ENCODE measurements at regions not wholly inside any gene's neighbourhood (a gene's known extent, or its start where the extent isn't known, plus 50 kb on each side); places are given as distances from the start of the nearest gene placed in this dataset.

DNA sequence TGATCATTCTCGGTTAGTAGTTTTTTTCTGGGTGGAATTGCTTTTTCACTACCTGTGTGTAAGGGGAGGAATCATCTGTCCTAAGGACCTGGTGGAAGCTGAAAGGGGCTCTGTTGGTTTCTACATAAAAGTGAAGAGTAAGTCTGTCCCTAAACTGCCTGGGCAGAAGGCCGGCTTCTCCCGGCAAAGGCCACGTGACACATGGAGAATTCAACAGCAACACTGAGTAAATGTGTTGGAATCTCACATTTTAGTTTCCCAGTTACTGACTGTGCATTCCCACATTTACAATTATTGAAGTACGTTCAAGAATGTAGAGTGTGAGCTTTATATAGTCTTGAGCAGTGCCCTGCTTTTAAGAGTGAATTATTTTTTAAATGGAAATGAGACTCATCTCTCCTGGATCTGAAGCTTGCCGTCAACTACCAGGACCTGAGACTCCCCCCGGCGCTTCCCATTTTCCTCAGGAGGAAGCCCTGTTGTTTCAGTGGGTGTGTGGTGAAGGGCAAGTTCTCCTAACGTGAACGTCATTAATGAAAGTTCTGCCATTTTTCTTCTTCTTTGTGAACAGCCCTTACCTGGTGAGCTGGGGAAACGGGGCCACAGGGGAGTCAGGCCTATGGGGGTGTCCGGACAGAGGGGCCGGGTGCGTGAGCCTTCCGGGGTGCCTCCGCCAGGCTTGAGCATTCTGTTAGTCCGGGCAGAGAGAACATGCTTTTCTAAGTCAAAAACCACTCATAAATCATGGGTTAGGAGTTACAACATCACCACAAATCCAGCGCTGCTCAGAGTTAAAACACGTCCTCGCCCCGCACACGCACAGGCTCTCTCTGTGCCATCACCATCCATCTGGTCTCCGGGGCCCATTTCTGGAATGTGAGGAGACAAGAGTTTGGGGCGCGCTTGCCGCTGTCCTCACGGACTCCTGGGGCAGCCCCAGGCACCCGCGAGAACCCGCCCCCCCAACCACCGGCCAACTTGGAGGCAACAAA lies 56.6 kb upstream of the SMOC2 start:
- DNase-seq (ENCODE audit: low read depth in 2 of 2) = no peak

DNA sequence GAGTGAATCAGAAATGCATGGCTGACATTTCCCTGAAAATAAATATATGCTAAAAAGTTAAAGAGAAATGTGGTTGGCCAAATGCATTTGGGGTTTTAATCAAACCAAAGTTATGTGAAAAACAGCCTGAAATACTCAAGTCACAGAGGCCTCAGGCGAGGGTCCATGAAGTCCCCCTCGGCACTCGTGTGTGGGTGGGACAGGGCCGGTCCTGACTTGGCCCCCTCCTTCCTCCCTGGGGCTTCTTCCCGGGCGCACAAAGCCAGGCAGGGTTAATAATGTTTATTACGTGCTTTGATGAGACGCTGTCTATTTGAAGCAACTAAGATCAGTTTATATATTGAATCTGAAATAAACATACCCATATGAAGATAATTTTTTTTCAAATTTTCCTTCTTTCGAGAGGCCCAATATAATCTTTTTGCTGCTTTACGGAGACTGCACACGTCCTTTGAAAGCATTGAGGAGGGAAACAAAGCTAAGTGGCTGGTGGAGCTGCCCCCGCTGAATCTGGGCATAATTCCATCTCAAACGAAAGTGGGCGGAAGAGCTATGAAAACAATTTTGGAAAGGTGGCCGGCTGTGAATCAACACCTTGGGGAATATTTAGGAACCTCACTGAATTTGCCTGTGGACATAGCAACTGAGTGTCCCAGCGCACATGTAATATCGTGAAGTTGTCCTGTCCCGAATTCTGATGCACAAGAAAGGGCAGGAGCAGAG lies 55.8 kb upstream of the SMOC2 start:
- DNase-seq (ENCODE audit: low read depth in 2 of 2) = no peak

DNA sequence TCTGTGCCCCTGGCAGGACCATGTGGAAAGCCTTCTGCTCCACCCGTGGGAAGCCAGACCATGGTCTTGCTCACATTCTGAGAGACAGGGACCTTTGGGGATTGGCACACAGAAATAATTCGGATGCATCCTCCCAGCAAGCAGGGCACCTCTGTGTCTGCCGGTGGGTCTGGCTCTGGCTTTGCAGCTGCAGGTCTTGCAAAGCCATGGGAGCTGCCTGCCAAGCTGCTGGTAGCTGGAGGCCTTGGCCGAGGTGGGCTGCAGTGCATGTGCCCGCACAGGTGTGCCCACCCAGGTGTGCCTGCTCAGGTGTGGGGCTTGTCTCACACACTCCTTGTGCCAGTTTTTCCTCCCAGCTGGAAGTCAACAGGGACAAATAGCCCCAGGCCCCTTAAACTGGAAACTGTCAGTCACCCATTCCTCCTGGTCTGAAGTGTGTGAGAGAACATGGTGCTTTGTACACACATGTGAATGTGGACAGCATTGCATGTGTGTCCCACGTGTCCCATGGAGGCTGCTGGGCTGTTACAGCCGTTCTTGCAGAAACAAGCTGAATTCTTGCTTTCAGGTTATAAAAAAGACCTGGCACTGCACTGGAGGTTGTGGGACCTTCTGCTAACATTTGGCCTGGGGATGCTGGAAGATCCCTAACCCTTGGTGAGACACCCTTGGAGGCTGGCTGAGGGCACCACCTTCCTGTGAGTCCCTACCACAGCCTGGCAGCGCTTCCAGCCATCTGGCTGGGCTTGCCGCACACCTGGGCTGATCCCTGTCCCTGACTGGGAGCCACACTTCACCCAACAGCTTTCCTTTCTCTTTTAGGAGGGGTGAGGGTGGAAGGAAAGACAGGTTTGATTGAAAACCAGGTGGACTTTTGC lies 54.9 kb upstream of the SMOC2 start:
- no peak for DNase-seq (ENCODE audit: low read depth in 2 of 2)

DNA sequence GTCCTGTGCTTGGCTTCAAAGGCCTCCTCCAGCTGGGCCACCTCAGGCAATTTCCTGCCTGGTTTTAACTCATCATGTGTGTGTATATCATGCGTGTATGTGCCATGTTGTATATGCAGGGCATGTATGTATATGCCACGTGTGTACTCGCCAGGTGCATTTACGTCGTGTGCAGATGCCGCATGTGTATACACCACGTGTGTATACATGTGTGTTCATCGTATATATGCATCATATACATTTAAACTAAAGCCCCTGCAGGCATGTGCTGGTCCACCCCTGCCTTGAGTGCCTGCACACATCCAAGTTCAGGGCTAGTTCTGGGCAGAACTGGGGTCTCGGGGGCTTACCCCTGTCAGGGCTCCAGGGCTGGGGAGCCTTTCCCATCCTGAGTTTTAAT lies 54.0 kb upstream of the SMOC2 start:
- DNase-seq (ENCODE audit: low read depth in 2 of 2) = no peak

DNA sequence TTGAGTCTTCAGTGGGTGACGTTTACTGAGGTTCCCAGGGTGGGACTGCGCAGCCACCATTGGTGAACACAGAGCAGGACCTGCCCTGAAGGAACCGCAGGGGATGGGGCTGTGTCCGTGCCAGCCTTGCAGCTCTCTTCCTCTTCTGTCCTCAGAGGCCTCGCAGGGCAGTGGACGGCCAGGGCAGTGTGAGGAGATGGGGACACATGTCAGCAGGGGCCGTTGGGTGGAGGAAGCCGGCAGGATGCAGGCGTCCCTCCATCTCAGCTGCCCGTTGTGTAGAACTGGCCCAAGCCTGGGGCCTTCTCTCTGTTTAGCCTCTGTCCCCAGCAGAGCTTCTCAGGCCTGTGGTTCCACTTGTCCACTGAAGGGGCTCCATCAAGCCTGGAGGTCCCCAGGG lies 53.6 kb upstream of the SMOC2 start:
- DNase-seq (ENCODE audit: low read depth in 2 of 2) = no peak

DNA sequence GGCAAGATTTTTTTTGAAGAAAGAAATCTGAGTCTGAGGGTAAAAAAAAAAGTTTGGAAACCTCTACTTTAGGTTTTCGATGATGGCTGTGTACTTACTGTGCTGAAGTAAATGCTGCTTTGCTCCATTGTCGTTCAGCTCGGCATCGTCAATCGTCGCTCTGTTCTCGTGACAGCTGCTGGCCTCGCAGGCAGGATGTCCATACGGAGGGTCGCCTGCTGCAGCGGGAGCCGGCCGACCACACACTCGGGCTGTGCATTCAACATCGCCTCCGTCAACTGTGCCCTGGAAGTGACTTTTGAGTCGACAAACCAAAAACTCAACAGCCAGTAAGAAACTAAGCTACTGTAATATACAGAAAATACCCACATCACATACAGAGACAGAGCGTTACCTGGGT lies 53.1 kb upstream of the SMOC2 start:
- no peak for DNase-seq (ENCODE audit: low read depth in 2 of 2)

DNA sequence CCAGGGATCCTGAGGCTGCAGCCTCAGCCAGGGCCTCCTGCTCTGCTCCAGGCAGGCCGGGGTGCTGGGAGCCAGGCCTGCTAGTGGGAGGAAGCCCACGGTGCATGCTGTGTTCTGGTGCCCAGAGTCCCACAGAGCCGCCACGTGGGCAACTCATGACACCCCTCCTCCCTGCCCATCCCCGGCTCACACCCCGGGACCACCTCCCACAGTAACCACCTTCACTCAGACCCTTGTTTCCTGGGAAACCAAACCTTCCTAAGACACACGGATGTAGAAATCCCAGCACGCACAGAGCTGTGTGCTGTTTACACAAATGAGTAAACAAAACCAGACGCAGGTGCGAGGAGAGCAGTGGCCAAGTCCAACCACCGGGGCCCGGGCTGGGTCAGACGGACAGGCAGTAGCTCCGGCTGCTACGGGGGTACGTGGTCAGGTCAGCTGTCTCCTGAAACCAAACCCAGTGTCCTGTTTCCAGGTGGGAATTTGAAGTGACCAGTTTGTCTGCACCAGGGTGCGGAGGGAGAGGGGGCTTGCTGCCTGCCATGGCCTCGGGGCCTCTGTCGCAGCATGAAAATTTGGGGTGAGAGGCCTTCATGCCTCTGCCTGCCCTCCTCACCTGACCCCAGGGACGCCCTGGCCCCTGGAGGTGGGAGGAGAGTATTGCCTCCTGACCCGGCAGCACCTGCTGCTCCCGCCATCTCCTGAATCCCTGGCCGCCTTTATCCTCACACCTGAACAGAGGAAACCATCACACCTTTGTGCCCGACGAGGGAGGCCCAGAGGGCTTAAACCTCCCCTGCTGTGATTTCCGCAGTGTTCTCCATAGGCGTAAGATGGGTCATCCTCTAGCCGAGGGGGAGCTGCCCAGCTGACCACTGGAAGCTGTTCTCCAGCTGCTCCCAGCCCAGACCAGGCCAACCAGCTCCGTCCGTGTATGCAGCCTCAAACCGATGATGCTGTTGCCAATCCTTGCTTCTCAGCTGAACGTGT lies 52.0 kb upstream of the SMOC2 start:
- DNase-seq (ENCODE audit: low read depth in 2 of 2) = no peak

DNA sequence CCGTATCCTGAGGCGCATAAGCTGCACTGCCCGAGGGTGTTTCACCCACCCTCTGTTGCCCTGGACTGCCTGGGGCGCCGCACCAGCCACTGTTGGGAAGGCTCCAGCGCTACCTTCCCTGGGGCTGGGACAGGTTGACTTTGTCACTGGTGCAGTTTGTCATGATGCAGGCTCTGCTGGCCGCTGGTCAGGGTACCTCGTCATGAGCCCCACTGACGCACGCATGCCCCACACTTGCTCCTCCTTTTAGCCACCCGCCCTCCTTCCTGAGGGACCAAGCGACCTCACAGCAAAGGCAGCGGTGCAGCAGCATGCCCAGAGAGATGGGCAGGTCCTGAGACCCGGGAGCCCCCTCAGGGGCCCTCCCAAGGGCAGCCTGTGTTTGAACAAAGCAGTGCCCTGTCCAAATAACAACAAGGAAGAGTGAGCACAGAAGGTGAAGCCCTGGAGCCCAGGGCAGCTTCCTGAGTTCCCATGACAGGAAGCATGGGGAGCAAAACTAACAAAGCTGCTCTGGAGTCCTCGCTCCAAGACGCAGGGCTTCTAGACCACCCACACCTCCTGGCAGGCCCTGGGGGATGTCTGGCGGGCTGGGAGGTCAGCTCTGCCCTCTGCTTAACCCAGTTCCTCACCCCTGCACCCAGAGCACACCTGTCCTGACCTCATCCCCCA lies 50.1 kb upstream of the SMOC2 start:
- DNase-seq (ENCODE audit: low read depth in 2 of 2) = no peak
